ENCODE measurements at regions not wholly inside any gene's neighbourhood (a gene's known extent, or its start where the extent isn't known, plus 50 kb on each side); places are given as distances from the start of the nearest gene placed in this dataset.

DNA sequence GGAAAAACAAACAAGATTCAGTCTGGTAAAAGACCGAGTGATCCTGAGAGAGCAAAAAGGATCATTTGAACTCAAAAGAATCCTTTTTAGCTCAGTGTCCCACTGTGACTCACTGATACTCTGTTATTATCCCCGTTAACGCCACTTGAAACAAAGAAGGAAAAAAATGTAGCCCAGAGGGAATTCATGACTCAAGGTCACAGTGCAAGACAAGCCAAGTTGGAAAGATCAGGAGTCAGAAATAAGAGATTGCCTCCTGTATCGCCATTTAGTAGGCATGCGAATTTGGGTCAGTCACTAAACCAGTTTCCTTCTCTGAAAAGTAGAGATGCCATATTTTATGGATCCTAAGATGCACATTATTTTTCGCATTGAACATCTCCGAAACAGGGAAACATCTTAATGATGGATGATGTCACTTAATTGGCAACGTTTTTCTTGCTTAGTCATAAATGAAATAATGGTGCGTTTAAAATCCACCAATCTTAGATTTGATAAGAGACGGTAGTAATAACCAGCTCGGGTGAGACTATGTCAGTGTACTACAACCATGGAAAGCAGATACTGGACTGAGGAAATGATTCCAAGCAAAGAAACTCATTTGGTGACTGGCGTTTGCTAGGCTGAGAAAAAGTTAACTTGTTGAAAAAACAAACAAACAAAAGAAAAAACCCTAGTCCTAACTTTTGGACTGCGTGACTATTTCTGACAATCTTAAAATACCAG, 502.0 kb upstream of the CELF2 start:
- TF ChIP-seq, protein P1, sequence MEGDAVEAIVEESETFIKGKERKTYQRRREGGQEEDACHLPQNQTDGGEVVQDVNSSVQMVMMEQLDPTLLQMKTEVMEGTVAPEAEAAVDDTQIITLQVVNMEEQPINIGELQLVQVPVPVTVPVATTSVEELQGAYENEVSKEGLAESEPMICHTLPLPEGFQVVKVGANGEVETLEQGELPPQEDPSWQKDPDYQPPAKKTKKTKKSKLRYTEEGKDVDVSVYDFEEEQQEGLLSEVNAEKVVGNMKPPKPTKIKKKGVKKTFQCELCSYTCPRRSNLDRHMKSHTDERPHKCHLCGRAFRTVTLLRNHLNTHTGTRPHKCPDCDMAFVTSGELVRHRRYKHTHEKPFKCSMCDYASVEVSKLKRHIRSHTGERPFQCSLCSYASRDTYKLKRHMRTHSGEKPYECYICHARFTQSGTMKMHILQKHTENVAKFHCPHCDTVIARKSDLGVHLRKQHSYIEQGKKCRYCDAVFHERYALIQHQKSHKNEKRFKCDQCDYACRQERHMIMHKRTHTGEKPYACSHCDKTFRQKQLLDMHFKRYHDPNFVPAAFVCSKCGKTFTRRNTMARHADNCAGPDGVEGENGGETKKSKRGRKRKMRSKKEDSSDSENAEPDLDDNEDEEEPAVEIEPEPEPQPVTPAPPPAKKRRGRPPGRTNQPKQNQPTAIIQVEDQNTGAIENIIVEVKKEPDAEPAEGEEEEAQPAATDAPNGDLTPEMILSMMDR (conservative IDR thresholded peaks at IDR 0.05 in 1 of 2, IDR thresholded peaks at IDR 0.05 in 1 of 2; ENCODE audit: extremely low read depth in 1 of 2, insufficient read depth in 1 of 2, low read depth in 1 of 2, low read length in 2 of 2) = no peak
- TF ChIP-seq EZH2 (IDR thresholded peaks at IDR 0.05; ENCODE audit: borderline replicate concordance, low read length) = no peak

Data from mammary epithelial cell (primary cell).